ENCODE measurements at regions not wholly inside any gene's neighbourhood (a gene's known extent, or its start where the extent isn't known, plus 50 kb on each side); places are given as distances from the start of the nearest gene placed in this dataset.

- no peak for DNase-seq (ENCODE audit: low read depth in 2 of 2, low spot score in 1 of 2)
Measured at GRCh38 chr5:173741087-173741486, 124.6 kb upstream of the BOD1 start.

DNA sequence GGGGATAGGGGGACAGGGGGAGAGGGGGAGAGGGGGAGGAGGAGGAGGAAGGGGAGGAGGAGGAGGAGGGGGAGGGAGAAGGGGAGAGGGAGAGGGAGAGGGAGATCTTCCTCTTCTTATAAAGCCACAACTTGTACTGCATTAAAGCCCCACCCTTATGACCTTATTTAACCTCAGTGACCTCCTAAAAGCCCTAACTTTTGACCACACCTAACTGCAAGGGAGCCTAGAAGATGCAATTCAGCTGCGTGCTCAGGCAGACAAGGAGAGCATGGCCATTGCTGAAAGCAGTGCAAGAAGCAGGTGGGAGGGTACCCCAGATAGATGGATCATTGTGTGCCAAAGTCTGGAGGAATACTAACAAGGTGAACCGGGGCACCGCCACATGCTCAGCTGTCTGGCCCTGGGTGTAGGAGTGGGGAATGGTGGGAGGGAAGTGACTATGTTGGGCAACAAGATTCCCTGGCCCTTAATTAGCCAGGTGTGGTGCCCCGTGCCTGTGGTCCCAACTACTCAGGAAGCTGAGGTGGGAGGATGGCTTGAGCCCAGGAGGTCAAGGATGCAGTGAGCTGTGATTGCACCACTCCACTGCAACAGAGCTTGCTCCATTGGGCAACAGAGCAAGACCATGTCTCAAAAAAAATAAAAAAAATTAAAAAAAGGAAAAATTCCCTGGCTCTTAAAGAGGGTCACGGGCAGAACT, 125.4 kb upstream of the BOD1 start:
- no peak for DNase-seq (ENCODE audit: low read depth in 2 of 2, low spot score in 1 of 2)

- no peak for DNase-seq (ENCODE audit: low read depth in 2 of 2, low spot score in 1 of 2)
Measured at GRCh38 chr5:173742432-173742816, 126.0 kb upstream of the BOD1 start.

- no peak for DNase-seq (ENCODE audit: low read depth in 2 of 2, low spot score in 1 of 2)
Measured at GRCh38 chr5:173743641-173744343, 127.3 kb upstream of the BOD1 start.

DNA sequence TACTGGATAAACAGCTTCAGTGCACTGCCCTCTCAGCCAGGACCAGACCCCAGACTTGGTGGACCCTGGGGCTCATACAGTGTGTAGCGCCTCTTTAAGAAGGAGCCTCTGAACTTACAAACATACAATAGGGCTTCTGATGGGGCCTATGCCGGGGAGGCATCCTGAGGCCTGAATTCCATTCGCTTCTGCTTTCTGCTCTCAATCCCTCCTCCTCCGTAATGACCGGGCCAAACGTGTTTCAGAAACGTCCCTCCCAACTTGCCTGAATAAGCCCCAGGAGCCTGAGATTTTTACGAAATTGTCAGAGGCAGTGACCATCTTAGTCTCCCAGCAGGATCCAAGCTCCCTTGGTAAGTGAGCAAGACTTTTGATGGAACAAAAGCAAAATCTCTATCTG, 128.1 kb upstream of the BOD1 start:
- DNase-seq (ENCODE audit: low read depth in 2 of 2, low spot score in 1 of 2), result no peak

GRCh38 chr5:173745123-173745522, 128.7 kb upstream of the BOD1 start:
- DNase-seq (ENCODE audit: low read depth in 2 of 2, low spot score in 1 of 2), result no peak

DNA sequence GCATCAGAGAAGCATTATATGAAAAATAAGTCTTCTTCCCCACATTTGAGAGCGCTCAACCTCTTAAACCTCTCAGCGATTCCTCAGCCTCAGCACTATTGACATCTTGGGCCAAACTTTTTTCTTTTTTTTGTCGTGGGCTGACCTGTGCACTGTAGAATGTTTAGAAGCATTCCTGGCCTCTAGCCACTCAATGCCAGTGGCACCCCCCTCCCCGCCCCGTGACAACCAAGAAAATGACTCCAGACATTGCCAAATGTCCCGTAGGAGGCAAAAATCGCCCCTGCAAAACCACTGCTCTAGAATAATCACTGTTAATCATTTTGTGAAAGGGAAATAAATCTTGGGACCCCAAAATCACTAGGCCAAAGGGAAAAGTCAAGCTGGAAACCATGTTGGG, 129.1 kb upstream of the BOD1 start:
- no peak for DNase-seq (ENCODE audit: low read depth in 2 of 2, low spot score in 1 of 2)

DNA sequence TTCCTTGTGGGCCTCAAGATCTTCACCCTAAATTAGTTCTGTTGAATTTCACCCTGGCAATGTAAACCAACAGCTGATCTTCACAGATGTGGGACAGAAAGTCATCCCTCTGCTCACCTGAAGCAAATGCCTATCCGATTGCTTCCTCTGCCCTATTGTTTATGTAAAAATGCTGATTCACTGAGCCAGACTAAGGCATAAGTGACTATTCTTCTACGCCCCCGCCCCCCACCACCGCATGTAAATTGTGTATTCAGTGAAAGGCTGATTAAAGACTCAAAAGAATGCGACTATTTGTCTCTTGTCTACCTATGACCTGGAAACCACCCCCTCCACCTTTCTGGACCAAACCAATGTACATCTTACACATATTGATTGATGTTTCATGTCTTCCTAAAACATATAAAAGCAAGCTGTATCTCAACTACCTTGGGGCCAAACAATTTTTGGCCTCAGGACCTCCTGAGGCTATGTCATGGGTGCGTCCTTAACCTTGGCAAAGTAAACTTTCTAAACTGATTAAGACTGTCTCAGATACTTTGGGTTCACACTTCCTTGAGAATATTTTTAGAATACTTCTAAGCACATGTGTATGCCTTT, 129.7 kb upstream of the BOD1 start:
- no peak for DNase-seq (ENCODE audit: low read depth in 2 of 2, low spot score in 1 of 2)

GRCh38 chr5:173747876-173748275, 131.4 kb upstream of the BOD1 start:
- no peak for DNase-seq (ENCODE audit: low read depth in 2 of 2, low spot score in 1 of 2)

GRCh38 chr5:173750538-173751265, 134.3 kb upstream of the BOD1 start:
- DNase-seq (ENCODE audit: low read depth in 2 of 2, low spot score in 1 of 2), result no peak

- no peak for DNase-seq (ENCODE audit: low read depth in 2 of 2, low spot score in 1 of 2)
Measured at GRCh38 chr5:173751266-173751600, 134.8 kb upstream of the BOD1 start.

DNA sequence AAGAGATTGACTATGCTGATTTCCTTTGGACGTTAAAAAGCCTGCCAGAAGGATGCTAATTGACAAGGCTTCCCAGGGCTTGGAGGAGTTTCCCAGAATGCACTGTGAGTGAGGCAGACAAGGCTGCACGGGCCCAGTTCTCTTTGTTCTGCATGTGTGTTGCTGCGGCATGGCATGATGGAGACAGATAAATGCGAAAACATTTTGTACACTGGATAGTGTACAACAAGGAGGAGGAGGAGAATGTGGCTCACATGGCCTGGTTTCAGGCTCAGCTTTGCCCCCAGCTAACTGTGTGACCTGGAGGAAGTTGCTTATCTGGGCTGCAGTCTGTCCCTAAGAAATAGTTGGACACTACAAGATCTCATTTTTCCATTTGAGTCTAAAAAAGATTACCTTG, 135.5 kb upstream of the CPEB4 start:
- DNase-seq (ENCODE audit: low read depth in 2 of 2, low spot score in 1 of 2), result no peak

DNA sequence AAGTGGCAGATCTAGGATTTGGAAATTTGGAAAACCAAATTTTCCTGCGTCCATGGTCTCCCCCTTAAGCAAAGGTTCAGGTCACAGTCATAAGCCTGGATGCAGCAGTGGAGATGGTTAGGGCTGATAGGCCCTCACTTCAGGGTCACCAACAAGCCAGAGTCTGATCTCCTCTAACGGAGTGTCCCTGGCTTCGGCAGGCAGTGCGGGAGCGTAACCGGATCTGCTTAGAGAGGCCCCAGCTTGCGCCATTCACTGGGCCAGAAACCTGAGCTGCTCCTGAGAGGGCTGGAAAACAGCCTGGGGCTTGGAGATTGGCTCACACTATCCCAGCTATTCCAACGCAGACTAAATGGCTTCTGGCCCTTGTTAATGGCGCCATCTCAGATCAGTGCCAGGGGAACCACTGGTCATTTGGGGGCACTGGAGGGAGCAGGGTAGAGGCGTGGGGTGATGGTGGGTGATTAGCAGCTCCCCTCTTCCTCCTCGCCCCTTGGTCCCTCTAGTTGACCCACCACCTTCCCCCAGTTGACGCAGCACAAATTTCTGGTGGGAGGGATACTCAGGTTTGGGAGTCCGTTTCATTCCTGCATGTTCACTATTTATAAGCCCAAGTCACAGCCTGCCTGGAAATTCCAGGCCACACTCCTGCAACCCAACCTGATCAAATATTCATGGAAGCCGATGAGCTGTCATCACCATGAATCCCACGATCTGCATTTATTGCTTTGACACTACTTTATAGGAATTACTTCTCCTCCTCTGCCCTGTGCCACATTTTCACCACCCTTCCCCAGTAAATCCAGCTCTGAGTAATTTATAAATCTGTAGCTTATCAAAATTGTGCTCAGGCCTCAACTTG, 134.6 kb upstream of the CPEB4 start:
- no peak for DNase-seq (ENCODE audit: low read depth in 2 of 2, low spot score in 1 of 2)

GRCh38 chr5:173755319-173755718, 132.8 kb upstream of the CPEB4 start:
- no peak for DNase-seq (ENCODE audit: low read depth in 2 of 2, low spot score in 1 of 2)

- DNase-seq (ENCODE audit: low read depth in 2 of 2, low spot score in 1 of 2), result no peak
Measured at GRCh38 chr5:173757403-173758209, 130.5 kb upstream of the CPEB4 start.

DNA sequence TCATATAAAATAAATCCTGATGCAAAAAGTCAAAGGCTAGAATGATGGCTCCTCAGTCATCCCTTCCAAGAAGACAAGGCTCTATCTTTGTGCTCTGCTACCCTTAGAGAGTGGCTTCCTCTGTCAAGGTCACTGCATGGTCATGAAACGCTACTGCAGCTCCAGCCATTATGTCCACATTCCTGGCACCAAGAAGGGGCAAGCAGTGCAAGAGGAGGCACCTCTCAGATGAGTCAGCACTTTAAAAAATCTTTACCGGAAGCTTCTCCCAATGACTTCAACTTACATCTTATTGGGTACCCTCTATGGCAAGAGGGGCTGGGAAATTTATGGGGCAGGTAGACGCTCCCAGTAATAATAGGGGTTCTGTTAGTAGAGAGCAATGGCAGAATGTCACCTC, 129.5 kb upstream of the CPEB4 start:
- no peak for DNase-seq (ENCODE audit: low read depth in 2 of 2, low spot score in 1 of 2)

- DNase-seq (ENCODE audit: low read depth in 2 of 2, low spot score in 1 of 2), result no peak
Measured at GRCh38 chr5:173759691-173760090, 128.5 kb upstream of the CPEB4 start.

DNA sequence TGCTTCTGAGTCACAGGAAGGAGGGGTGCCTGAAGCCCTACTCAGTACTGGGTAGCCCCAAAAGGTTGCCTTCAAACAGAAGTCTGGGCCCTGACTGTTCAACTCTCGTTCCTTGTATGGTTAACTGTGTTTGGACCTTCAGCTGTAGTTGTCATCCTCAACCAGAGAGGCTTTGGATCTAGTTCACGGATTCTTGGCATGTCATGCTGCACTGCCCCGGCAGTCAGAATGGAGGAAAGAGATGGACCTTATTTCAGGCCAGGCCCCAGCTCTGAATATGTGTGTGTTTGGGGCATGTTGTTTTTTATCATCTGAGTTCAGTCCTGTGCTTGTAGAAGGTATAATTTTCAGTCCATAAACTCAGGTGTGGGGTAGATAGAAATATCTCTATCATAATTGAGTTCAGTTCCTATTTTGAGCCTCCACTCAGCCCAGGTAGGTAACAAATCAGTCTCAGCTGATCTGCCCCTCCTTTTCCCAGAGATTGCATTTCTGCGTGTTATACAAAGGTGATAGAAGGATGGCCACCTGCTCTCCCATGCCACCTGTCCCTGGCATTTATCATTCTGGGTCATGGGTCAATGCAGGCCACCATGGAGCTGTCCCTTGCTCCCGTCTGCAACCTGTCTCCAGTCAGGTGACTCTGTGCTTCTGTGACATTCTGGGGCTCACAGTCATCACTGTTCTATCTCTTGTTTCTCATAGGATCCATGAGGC, 127.5 kb upstream of the CPEB4 start:
- DNase-seq (ENCODE audit: low read depth in 2 of 2, low spot score in 1 of 2), result no peak

GRCh38 chr5:173761178-173761513, 127.0 kb upstream of the CPEB4 start:
- no peak for DNase-seq (ENCODE audit: low read depth in 2 of 2, low spot score in 1 of 2)

DNA sequence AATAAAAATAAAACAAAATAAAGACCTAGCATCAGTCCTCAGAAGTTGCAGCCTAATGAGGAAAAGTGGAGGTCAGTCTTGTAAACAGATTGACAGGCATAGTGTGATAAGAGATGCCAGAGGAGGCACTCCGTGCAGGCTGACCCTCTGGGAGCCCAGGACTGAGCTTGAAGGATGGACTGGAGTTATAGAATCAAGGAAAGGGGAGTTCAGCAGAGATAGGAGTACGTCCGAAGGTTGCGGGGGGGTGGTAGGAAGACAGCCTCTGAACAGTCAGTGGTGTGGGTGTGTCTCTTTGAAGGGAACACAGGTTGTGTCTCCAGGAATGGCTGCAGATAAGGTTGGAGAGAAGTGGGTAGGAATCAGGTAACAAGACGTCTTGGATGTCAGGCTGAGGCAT, 126.1 kb upstream of the CPEB4 start:
- DNase-seq (ENCODE audit: low read depth in 2 of 2, low spot score in 1 of 2), result no peak
